K562 (cell line): ENCODE measurements at regions not wholly inside any gene's neighbourhood (a gene's known extent, or its start where the extent isn't known, plus 50 kb on each side); places are given as distances from the start of the nearest gene placed in this dataset.

Source experiments
- ATAC-seq: fragments of 200-7000 bp; cut with Tn5 transposase; 3 replicates; pipeline ENCODE4 v1.9.1; 2020; ENCODE audit warnings: moderate library complexity
- BruUV-seq: library from RNA; stranded (reverse); fragments of 400-500 nt; replicated peaks from 2 replicates; lab custom pipeline; 2021; lab: Mats Ljungman, UMichigan
- CTCF ChIA-PET: fragments of 300-600 bp; formaldehyde crosslinking; extraction: SDS; loops from one replicate; lab custom pipeline; 2021; ENCODE audit warnings: low intra/inter-chr PET ratio; lab: Yijun Ruan, JAX
- POLR2A ChIA-PET: fragments of 300-600, 350-650 bp; sonication (Branson Sonifier 250); formaldehyde crosslinking; extraction: SDS; loops from one replicate; lab custom pipeline; 2021; ENCODE audit warnings: antibody characterized with exemption, inconsistent platforms; lab: Yijun Ruan, JAX
- DNase-seq, 4 experiments: peaks; one replicate each; pipeline versions ENCODE4 v3.0.0 to v3.0.0-alpha.2; 2011 to 2018; ENCODE audit warnings: low spot score in 3 of 4, mixed read lengths in 3 of 4; ENCODE audit errors: extremely low read depth in 1 of 4
- FAIRE-seq: peaks from 2 replicates; lab custom pipeline; 2011; peaks lifted over from hg19 to GRCh38; lab: Jason Lieb, UNC
- H2AFZ ChIP-seq: 2 replicates; pipeline ENCODE4 v1.6.0; 2011; ENCODE audit warnings: low read depth, low read length, control low read depth, inconsistent platforms
- H3K27ac ChIP-seq: fragments of 200-600 bp; 3 replicates; pipeline ENCODE4 v1.8.0; 2011; ENCODE audit warnings: low read depth, mild to moderate bottlenecking, control low read depth, inconsistent platforms, low read length, moderate library complexity, mixed read lengths; ENCODE audit errors: extremely low read depth
- H3K27me3 ChIP-seq, 2 experiments: fragments of 300-600 bp in 1 of 2; 2 replicates in 1 of 2; 3 replicates in 1 of 2; pipeline versions ENCODE4 v1.6.0 to v1.8.0; 2011; ENCODE audit warnings: inconsistent platforms in 2 of 2, low read length in 2 of 2, mild to moderate bottlenecking in 1 of 2, mixed read lengths in 1 of 2, moderate library complexity in 1 of 2; ENCODE audit not compliant: control insufficient read depth in 2 of 2, insufficient read depth in 2 of 2
- H3K36me3 ChIP-seq: fragments of 300-600 bp; 3 replicates; pipeline ENCODE4 v1.8.0; 2011; ENCODE audit warnings: mild to moderate bottlenecking, low read length, inconsistent platforms; ENCODE audit not compliant: control insufficient read depth, insufficient read depth
- H3K4me1 ChIP-seq, 2 experiments: fragments of 200-600 bp in 1 of 2; replicated peaks in 1 of 2; 2 replicates in 1 of 2; 3 replicates in 1 of 2; pipeline versions ENCODE4 v1.5.1 to v1.8.0; 2011; ENCODE audit warnings: inconsistent platforms in 2 of 2, low read length in 2 of 2, mild to moderate bottlenecking in 1 of 2, mixed read lengths in 1 of 2, moderate library complexity in 1 of 2; ENCODE audit not compliant: control insufficient read depth in 2 of 2, insufficient read depth in 2 of 2
- H3K4me2 ChIP-seq: 2 replicates; pipeline ENCODE4 v1.6.1; 2011; ENCODE audit warnings: low read length, control low read depth, inconsistent platforms, mixed read lengths; ENCODE audit not compliant: insufficient read depth
- H3K4me3 ChIP-seq: fragments of 200-600 bp; sonication (generic), shearing (Covaris generic); 2 replicates; pipeline ENCODE4 v1.5.1; 2016; ENCODE audit warnings: control low read depth, inconsistent platforms
- H3K79me2 ChIP-seq: fragments of 200-600 bp; 3 replicates; pipeline ENCODE4 v1.8.0; 2011; ENCODE audit warnings: low read length, inconsistent platforms; ENCODE audit not compliant: control insufficient read depth, insufficient read depth
- H3K9ac ChIP-seq, 2 experiments: 2 replicates each; pipeline versions ENCODE4 v1.6.0 to v1.6.1; 2011; ENCODE audit warnings: low read depth in 2 of 2, low read length in 2 of 2, control low read depth in 1 of 2, inconsistent platforms in 1 of 2, mild to moderate bottlenecking in 1 of 2, mixed read lengths in 1 of 2; ENCODE audit not compliant: insufficient read depth in 1 of 2
- H3K9me1 ChIP-seq: one replicate; pipeline ENCODE4 v1.6.0; 2011; ENCODE audit warnings: inconsistent platforms, mild to moderate bottlenecking, low read length, moderate library complexity; ENCODE audit not compliant: control insufficient read depth, insufficient read depth
- H3K9me3 ChIP-seq: replicated peaks from 2 replicates; pipeline ENCODE4 v1.5.1; 2011; ENCODE audit warnings: low read depth, low read length, inconsistent platforms; ENCODE audit not compliant: control insufficient read depth, insufficient read depth
- H4K20me1 ChIP-seq: replicated peaks from 2 replicates; pipeline ENCODE4 v1.6.1; 2011; ENCODE audit warnings: low read length, inconsistent platforms, mixed read lengths; ENCODE audit not compliant: control insufficient read depth, insufficient read depth
- ATF1 ChIP-seq, 2 experiments: fragments of 450-650 bp in 1 of 2; IDR thresholded peaks; 2 replicates each; pipeline ENCODE4 v1.6.1; 2016; ENCODE audit warnings: missing compliant biosample characterization in 1 of 2, missing genetic modification characterization in 1 of 2
- EP400 ChIP-seq: fragments of 450-650 bp; IDR thresholded peaks from 2 replicates; pipeline ENCODE4 v1.6.1; 2017; ENCODE audit warnings: antibody characterized with exemption, mild to moderate bottlenecking, moderate library complexity
- MEIS2 ChIP-seq: fragments of 450-650 bp; IDR thresholded peaks from 2 replicates; pipeline ENCODE4 v1.6.1; 2014; ENCODE audit warnings: mild to moderate bottlenecking; ENCODE audit not compliant: partially characterized antibody
- MYNN ChIP-seq, 2 experiments: sonication (generic); formaldehyde crosslinking in 1 of 2; IDR thresholded peaks; 2 replicates each; pipeline versions ENCODE4 v1.5.0 to v1.6.1; 2016 to 2020; ENCODE audit warnings: antibody characterized with exemption in 1 of 2, missing genetic modification reagents in 1 of 2
- NCOA4 ChIP-seq: fragments of 450-650 bp; IDR thresholded peaks from 2 replicates; pipeline ENCODE4 v1.6.1; 2018; ENCODE audit warnings: mild to moderate bottlenecking; ENCODE audit not compliant: partially characterized antibody
- POLR2B ChIP-seq: fragments of 450-650 bp; IDR thresholded peaks from 2 replicates; pipeline ENCODE4 v1.6.1; 2018; ENCODE audit warnings: low read depth; ENCODE audit not compliant: partially characterized antibody
- RBM15 ChIP-seq: fragments of 200-400 bp; formaldehyde crosslinking; IDR thresholded peaks from 2 replicates; pipeline ENCODE4 v1.6.1; 2018; ENCODE audit warnings: mild to moderate bottlenecking, low read length, moderate library complexity; ENCODE audit not compliant: insufficient read depth
- RBM34 ChIP-seq: fragments of 200-400 bp; formaldehyde crosslinking; IDR thresholded peaks from 2 replicates; pipeline ENCODE4 v1.6.1; 2018; ENCODE audit warnings: low read length, borderline replicate concordance; ENCODE audit not compliant: insufficient read depth
- SMAD2 ChIP-seq: fragments of 150-350 bp; IDR thresholded peaks from 2 replicates; pipeline ENCODE4 v1.6.1; 2014; ENCODE audit warnings: low read depth, mild to moderate bottlenecking, low read length
- SP2 ChIP-seq: IDR thresholded peaks from 2 replicates; pipeline ENCODE4 v1.6.1; 2011; ENCODE audit warnings: mild to moderate bottlenecking, low read depth, low read length, moderate library complexity; ENCODE audit not compliant: poor library complexity, severe bottlenecking; ENCODE audit errors: extremely low read depth
- STAG1 ChIP-seq: sonication (generic); formaldehyde crosslinking; IDR thresholded peaks from 2 replicates; pipeline ENCODE4 v1.5.0; 2020; ENCODE audit warnings: missing genetic modification reagents, borderline replicate concordance
- TCFL5 ChIP-seq: fragments of 250-450 bp; sonication (Bioruptor Pico); conservative IDR thresholded peaks from 2 replicates; pipeline ENCODE4 v1.6.1; 2021; ENCODE audit warnings: mild to moderate bottlenecking, moderate library complexity, matching md5 sums
- ZC3H8 ChIP-seq: fragments of 450-650 bp; IDR thresholded peaks from 2 replicates; pipeline ENCODE4 v1.6.1; 2017
- ZNF124 ChIP-seq: sonication (generic); formaldehyde crosslinking; IDR thresholded peaks from 2 replicates; pipeline ENCODE4 v1.8.1; 2022; ENCODE audit warnings: missing genetic modification reagents
- WGBS: fragments of 100-300 bp; shearing (Covaris generic); methylation state at CpG from one replicate; pipeline ENCODE4 v1.1.6; 2016; ENCODE audit warnings: low coverage, mixed read lengths; ENCODE audit not compliant: insufficient coverage; ENCODE audit errors: missing lambda C conversion rate; 5-methylcytosine and 5-hydroxymethylcytosine counted together
- in situ Hi-C: fragments of 300-500 bp; cut with MboI; formaldehyde crosslinking; loops from 4 replicates; pipeline ENCODE4 v1.15.0; 2018; ENCODE audit warnings: inconsistent platforms, mixed read lengths
- intact Hi-C: fragments of 100-400 bp; cut with micrococcal nuclease; formaldehyde crosslinking; loops from 2 replicates; pipeline ENCODE4 v1.14.2; 2022
- TF ChIP-seq, protein P1 (sequence below): fragments of 450-650 bp; IDR thresholded peaks from 2 replicates; pipeline ENCODE4 v1.6.1; 2014; ENCODE audit warnings: low read depth, mild to moderate bottlenecking, moderate library complexity, borderline replicate concordance
- TF ChIP-seq, protein P2 (sequence below), 3 experiments: IDR thresholded peaks in 2 of 3; conservative IDR thresholded peaks in 1 of 3; 2 replicates each; pipeline ENCODE4 v1.5.1; 2011 to 2012; ENCODE audit warnings: low read length in 3 of 3, mild to moderate bottlenecking in 3 of 3, control low read depth in 2 of 3, improper control_type of control experiment in 1 of 3, inconsistent platforms in 1 of 3, low read depth in 1 of 3, mixed read lengths in 1 of 3, moderate library complexity in 1 of 3; ENCODE audit not compliant: insufficient read depth in 2 of 3
- TF ChIP-seq, protein P3 (sequence below): fragments of 200-400 bp; formaldehyde crosslinking; IDR thresholded peaks from 2 replicates; pipeline ENCODE4 v1.6.1; 2017; ENCODE audit warnings: mild to moderate bottlenecking, low read depth, low read length, moderate library complexity
- TF ChIP-seq, protein P4 (sequence below): sonication (generic); formaldehyde crosslinking; IDR thresholded peaks from 2 replicates; pipeline ENCODE4 v1.5.0; 2020; ENCODE audit warnings: missing genetic modification reagents

DNA sequence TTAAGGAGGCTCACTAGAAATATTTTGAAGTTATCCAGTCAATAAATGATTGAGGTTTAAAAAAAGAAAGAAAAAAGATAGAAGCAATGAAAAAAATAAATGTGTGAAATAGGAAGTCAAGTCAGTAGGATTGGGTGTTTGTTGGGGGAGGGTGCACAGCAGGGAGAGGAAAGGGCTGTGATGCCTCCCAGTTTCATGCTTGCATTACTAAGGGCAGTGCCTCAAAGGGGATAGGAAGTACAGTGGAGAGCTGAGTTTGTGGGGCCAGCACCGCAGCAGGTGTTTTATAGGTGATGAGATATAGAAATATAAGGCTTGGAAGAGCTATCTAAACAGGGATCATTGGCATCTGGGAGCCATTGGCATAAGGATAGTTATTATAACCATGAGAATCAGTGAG is 919.2 kb downstream of the STIM2 start:
- Histone ChIP-seq H2AFZ (no peak overlapping the region), H3K36me3 (no peaks in the 10 kb centered on the region), H3K4me3 (no peak overlapping the region), H3K4me2 (no peak overlapping the region), H3K27ac (no peak overlapping the region), H3K4me1 (no peaks in the 10 kb centered on the region), H3K79me2 (no peaks in the 10 kb centered on the region), H3K27me3 (no peaks in the 10 kb centered on the region), H3K9me1 (no peaks in the 10 kb centered on the region), H3K9me3 (no peaks in the 10 kb centered on the region; the same call in none of the 2 replicates), H3K9ac (no peak overlapping the region), H4K20me1 (no peaks in the 10 kb centered on the region)
- TF ChIP-seq, protein P1, sequence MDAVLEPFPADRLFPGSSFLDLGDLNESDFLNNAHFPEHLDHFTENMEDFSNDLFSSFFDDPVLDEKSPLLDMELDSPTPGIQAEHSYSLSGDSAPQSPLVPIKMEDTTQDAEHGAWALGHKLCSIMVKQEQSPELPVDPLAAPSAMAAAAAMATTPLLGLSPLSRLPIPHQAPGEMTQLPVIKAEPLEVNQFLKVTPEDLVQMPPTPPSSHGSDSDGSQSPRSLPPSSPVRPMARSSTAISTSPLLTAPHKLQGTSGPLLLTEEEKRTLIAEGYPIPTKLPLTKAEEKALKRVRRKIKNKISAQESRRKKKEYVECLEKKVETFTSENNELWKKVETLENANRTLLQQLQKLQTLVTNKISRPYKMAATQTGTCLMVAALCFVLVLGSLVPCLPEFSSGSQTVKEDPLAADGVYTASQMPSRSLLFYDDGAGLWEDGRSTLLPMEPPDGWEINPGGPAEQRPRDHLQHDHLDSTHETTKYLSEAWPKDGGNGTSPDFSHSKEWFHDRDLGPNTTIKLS, result no peak
- no peak for TF ChIP-seq NCOA4
- TF ChIP-seq ZC3H8, result no peak
- TF ChIP-seq SMAD2, result no peak
- no peak for TF ChIP-seq ZNF124 (CRISPR knock-in tag)
- no peak for TF ChIP-seq MYNN (IDR thresholded peaks at IDR 0.05)
- TF ChIP-seq MYNN (CRISPR knock-in tag; IDR thresholded peaks at IDR 0.05), result no peak
- no peak for TF ChIP-seq EP400
- TF ChIP-seq, protein P2, sequence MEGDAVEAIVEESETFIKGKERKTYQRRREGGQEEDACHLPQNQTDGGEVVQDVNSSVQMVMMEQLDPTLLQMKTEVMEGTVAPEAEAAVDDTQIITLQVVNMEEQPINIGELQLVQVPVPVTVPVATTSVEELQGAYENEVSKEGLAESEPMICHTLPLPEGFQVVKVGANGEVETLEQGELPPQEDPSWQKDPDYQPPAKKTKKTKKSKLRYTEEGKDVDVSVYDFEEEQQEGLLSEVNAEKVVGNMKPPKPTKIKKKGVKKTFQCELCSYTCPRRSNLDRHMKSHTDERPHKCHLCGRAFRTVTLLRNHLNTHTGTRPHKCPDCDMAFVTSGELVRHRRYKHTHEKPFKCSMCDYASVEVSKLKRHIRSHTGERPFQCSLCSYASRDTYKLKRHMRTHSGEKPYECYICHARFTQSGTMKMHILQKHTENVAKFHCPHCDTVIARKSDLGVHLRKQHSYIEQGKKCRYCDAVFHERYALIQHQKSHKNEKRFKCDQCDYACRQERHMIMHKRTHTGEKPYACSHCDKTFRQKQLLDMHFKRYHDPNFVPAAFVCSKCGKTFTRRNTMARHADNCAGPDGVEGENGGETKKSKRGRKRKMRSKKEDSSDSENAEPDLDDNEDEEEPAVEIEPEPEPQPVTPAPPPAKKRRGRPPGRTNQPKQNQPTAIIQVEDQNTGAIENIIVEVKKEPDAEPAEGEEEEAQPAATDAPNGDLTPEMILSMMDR (IDR thresholded peaks at IDR 0.05 in 2 of 3, conservative IDR thresholded peaks at IDR 0.05 in 1 of 3; ENCODE audit: insufficient read depth in 2 of 3, low read depth in 1 of 3, low read length in 3 of 3), result no peak
- no peak for TF ChIP-seq ATF1 (CRISPR knock-in tag; IDR thresholded peaks at IDR 0.05)
- TF ChIP-seq ATF1 (tag; IDR thresholded peaks at IDR 0.05), result no peak
- TF ChIP-seq MEIS2, result no peak
- no peak for TF ChIP-seq RBM34
- no peak for TF ChIP-seq SP2
- no peak for TF ChIP-seq STAG1
- TF ChIP-seq, protein P3, sequence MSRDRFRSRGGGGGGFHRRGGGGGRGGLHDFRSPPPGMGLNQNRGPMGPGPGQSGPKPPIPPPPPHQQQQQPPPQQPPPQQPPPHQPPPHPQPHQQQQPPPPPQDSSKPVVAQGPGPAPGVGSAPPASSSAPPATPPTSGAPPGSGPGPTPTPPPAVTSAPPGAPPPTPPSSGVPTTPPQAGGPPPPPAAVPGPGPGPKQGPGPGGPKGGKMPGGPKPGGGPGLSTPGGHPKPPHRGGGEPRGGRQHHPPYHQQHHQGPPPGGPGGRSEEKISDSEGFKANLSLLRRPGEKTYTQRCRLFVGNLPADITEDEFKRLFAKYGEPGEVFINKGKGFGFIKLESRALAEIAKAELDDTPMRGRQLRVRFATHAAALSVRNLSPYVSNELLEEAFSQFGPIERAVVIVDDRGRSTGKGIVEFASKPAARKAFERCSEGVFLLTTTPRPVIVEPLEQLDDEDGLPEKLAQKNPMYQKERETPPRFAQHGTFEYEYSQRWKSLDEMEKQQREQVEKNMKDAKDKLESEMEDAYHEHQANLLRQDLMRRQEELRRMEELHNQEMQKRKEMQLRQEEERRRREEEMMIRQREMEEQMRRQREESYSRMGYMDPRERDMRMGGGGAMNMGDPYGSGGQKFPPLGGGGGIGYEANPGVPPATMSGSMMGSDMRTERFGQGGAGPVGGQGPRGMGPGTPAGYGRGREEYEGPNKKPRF, result no peak
- TF ChIP-seq TCFL5 (CRISPR knock-in tag), result no peak
- TF ChIP-seq, protein P4, sequence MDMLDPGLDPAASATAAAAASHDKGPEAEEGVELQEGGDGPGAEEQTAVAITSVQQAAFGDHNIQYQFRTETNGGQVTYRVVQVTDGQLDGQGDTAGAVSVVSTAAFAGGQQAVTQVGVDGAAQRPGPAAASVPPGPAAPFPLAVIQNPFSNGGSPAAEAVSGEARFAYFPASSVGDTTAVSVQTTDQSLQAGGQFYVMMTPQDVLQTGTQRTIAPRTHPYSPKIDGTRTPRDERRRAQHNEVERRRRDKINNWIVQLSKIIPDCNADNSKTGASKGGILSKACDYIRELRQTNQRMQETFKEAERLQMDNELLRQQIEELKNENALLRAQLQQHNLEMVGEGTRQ (CRISPR knock-in tag), result no peak
- no peak for TF ChIP-seq RBM15
- TF ChIP-seq POLR2B, result no peak
- no TSS peak for BruUV-seq
- DNase-seq (no peak), FAIRE-seq (no peak), ATAC-seq (no peak)
- WGBS, result 0% methylated on average over 1 of the region's 1 CpG
- CTCF ChIA-PET, result no interaction called here
- in situ Hi-C loops (no loop called here), intact Hi-C loops (no loop called here)
- POLR2A ChIA-PET, result no interaction called here
